GM21529 (cell line): ENCODE measurements at regions not wholly inside any gene's neighbourhood (a gene's known extent, or its start where the extent isn't known, plus 50 kb on each side); places are given as distances from the start of the nearest gene placed in this dataset.

Experiments used
- ATAC-seq: cut with Tn5 transposase; IDR thresholded peaks from one replicate; pipeline ENCODE4 v1.9.1; 2021; ENCODE audit not compliant: unreplicated experiment

DNA sequence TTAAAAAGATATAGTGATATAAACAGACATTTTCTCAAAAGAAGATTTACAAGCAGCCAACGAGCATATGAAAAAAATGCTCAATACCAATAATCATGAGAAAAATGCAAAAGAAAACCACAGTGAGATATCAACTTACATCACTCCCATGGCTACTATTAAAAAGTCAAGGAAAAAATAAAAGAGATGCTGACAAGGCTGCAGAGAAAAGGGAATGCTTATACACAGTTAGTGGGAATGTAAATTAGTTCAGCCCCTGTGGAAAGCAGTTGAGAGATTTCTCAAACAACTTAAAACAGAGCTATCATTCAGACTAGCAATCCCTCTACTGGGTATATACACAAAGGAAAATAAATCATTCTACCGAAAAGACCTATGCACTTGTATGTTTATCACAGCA lies 97.1 kb upstream of the CARD18 start:
- no peak for ATAC-seq

GRCh38 chr11:105233285-105233684 lies 93.7 kb upstream of the CARD18 start:
- no peak for ATAC-seq

- ATAC-seq = no peak
Observed at GRCh38 chr11:105232021-105232420, 92.5 kb upstream of the CARD18 start.

GRCh38 chr11:105230586-105230985 lies 91.0 kb upstream of the CARD18 start:
- no peak for ATAC-seq

- ATAC-seq = no peak
Observed at GRCh38 chr11:105229761-105230160, 90.2 kb upstream of the CARD18 start.

- no peak for ATAC-seq
Observed at GRCh38 chr11:105229257-105229656, 89.7 kb upstream of the CARD18 start.

DNA sequence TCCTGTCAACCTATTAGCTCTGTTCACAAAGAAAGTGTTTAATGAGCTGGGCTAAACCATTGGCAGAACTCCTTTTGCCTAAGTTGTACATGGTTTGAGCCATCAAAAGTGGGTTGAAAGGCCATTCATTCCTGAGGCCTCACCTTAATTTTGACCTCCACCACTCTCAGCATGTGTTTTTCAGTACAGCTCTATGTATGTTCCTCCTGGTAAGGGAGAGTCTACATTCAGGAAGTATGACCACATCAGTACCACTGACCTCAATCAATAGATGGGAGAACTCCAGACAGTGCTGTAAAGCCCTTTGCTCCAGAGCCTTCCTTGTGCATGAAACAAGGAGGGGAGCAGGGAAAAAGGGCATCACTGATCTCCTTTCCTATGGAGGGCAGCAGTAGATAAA lies 87.8 kb upstream of the CARD18 start:
- no peak for ATAC-seq

DNA sequence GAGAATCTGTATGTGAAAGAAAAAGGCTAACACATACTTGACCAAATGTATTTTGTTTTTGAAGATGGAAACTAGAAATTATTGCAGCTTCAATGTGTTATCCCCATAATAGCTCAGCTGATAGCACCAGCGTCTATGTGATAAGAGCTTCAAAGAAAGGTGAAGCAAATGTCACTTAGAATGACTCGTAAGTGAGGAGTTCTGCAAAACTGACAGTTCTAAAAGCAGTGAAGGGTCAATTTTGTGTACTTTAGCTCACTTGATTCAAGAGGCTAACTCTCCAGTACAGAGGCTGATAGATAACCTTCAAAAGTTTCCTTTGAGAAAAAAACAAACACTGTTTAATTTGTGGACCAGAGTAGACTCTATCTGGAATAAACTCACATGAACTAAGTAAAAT lies 87.2 kb upstream of the CARD18 start:
- no peak for ATAC-seq

- no peak for ATAC-seq
Observed at GRCh38 chr11:105226091-105226490, 86.5 kb upstream of the CARD18 start.

DNA sequence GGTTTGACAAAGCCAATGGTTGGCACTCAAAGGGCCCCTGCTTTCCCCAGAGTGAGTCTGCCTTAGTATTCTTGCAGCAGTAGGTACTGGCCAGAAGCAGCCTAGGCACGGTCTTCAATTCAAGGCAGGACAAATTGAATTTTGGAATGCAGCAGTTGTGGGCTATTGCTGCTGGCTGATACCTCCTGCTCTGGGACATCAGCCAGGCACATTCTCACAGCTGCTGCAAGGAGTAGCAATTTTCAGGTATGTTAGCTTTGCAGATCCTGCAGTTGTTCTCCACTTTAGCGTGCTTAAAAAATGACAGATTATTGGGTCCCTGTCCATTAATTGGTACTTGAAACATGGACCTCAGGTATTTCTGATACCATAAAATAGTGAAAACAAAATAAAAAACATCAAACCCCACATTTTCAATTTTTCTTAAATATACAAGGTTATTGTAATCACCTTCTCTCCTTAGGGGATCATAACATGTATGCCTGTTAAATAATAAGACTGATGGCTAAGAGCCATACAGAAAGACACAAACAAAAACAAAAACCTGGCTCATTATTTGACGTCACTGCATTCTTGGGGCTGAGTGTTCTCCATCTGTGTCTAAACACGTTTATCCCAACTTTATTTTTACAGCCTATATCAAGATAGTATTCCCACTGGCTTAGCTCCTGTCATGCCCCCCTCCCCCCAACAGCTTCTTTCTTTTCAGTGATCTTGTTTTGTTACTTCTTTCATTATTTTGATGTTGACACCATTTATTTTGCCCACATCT lies 85.1 kb upstream of the CARD18 start:
- ATAC-seq = no peak

DNA sequence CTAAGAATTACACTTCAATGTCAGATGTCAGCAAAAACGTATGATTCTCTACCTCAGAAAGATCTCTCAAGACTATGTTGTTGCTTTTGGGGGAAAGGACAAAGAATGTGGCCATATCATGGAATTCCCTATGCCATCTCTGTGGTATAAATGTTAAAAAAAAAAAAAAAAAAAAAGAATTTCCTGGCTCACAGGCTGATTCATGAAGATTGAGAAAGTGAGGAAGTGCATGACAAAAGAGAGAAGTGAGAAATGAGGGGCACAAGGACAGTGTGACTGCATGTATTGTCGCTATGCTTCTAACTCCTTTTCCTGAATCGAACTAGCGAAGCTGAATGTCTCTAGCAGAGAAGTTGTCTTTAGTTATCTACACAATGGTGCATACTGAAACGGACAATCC lies 80.6 kb upstream of the CARD18 start:
- ATAC-seq = no peak

- no peak for ATAC-seq
Observed at GRCh38 chr11:105219670-105220069, 80.1 kb upstream of the CARD18 start.

DNA sequence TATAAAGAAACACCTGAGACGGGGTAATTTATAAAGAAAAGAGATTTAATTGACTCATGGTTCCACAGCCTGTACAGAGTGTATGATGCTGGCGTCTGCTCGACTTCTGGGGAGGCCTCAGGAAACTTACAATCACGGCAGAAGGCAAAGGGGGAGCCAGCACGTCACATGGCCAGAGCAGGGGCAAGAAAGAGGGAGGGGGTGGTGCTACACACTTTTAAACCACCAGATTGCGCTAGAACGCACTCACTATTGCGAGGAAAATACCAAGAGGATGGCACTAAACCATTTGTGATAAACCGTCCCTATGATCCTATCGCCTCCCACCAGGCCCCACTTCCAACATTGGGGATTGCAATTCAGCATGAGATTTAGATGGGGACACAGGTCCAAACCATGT lies 79.7 kb upstream of the CARD18 start:
- no peak for ATAC-seq

DNA sequence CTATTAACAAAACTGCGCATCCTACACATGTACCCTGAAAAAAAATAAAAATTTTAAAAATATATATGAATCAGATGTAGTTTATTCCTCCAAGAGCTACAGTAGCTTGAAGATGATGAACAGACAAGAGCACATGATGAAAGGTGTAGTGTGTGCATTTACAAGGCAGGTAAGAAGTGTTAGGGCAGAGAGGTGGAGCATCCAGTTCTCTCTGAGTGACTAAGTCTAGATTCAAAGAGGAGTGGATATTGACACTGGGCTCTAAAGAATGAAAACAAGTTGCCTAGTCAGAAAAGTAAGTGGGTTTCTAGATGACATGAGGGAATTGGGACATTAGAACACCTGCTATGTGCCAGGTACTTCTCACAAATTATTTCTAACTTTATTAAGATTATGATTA lies 76.0 kb upstream of the CARD18 start:
- ATAC-seq = no peak

DNA sequence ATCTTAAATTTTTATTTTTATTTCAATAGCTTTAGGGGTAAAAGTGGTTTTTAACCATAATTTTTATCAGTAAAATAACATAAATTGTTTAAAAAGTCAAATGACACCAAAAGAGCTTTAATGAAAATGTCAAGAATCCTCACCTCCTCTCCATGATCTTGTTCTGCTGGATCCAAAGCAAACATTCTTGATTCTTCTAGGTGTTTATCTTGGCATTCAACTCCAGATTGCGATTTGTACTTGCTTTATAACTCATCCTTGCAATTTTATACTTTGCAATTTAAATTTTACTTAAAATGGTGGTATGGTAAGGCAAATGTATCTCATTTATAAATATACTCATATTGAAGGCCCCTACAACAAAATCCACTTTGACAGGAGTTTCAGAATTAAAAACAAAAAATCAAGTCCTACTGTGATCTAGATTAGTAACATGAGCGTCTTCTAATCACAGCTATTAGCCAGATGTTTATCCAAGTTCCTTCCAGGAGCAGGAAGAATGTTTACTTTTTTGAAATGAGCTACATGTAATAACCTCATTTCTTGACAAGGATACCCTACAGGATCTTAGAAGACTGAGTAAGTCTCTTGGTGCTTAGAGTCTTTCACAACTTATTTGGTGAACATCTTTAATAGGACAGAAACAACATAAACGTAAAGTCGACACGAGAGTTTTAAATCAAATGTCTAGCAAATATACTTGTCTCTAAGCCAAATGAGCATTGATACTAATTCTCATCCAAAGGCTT lies 72.4 kb upstream of the CARD18 start:
- ATAC-seq = no peak

- no peak for ATAC-seq
Observed at GRCh38 chr11:105208019-105208418, 68.5 kb upstream of the CARD18 start.

DNA sequence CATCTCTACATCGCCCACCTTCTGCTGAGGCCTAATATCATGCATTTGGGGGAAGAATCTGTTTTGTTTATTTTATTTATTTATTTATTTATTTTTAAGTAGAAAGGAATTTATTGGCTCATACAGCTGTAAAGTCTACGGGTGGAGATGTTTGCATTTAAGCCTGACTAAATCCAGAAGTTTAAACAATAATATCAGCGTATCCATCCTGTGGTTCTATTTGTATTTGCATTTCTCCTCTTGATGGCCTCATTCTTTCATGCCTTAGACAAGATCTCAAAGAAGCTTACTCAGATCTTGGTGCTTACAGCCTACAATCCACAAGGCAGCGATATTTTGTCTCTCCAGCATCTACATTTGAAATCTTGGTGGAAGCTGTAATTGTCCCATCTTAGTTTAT lies 67.1 kb upstream of the CARD18 start:
- no peak for ATAC-seq

DNA sequence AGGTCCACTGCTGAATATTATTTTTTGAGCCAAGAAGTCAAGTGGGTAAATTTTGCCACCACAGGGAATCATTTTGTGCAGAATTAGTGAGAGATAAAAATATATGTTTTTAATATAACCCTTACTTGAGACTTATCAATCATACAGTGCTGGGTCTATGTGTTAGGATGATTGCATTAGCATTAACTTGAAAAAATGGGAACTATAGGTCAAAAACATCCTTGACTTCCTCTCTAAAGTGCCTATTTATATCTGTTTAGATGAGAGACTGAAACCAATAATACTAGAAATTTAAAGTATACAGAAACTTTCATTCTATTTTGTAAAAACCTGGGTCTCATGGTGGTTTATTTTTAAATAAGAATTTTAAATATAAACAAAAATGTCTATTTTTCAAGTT lies 65.1 kb upstream of the CARD18 start:
- no peak for ATAC-seq

- ATAC-seq = no peak
Observed at GRCh38 chr11:105203569-105204240, 64.1 kb upstream of the CARD18 start.

- no peak for ATAC-seq
Observed at GRCh38 chr11:105202844-105203548, 63.4 kb upstream of the CARD18 start.

GRCh38 chr11:105202422-105202821 lies 62.9 kb upstream of the CARD18 start:
- ATAC-seq = no peak
